ENCODE measurements at regions not wholly inside any gene's neighbourhood (a gene's known extent, or its start where the extent isn't known, plus 50 kb on each side); places are given as distances from the start of the nearest gene placed in this dataset.

DNA sequence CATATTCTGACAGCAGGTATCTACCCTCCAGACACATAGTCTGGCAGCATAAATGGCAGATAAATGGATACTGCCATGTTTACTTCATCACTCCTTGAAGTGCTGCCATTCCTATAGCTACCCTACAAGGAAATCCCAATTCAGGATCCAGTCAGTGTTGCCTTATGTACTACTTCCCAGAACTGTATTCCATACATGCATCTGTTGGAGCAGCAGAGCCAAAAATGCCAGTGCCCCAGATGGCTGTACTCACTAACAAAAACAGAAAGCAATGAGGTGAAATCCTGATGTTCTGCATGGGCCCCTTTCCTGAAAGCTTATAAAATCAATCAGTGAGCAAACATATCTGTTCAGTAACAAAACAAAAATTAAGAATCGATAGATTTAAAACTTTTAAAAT, 490.0 kb upstream of the COX7C start:
- Histone ChIP-seq H3K4me3 (no peak overlapping the region), H3K9me3 (ENCODE audit: low read depth, low read length) (no peaks in the 10 kb centered on the region), H3K27ac (no peak overlapping the region), H3K36me3 (ENCODE audit: insufficient read depth, low read length) (no peaks in the 10 kb centered on the region), H3K9ac (ENCODE audit: insufficient read length) (no peak overlapping the region)
- DNase-seq (ENCODE audit: low read depth, low spot score): no peak
- TF ChIP-seq EZH2 (IDR thresholded peaks at IDR 0.05) (no peak), POLR2AphosphoS5 (IDR thresholded peaks at IDR 0.05; ENCODE audit: borderline replicate concordance, low read depth, low read length) (no peak), FOXP2 (optimal IDR thresholded peaks at IDR 0.05; ENCODE audit: control extremely low read depth, extremely low read length, insufficient read depth) (no peak)

DNA sequence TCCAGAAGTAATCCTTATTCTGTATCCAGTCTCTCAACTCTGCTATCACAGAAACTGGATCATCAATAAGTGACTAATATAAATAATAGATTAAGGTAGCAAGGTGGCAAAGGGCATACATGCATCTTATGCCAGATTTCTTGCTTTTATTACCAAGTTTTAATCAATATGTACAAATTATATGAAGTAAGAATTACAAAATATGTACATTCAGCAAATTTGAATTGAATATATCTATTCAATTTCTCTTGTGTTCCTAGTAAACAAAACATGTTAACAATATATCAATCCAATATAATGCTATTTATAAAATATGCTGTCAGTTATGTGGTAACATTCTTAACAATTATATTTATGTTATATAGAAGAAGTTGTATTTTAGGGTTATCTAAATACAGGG, 488.7 kb upstream of the COX7C start:
- no peak overlapping the region for H3K27ac ChIP-seq
- DNase-seq (ENCODE audit: low read depth, low spot score): no peak
- H3K9ac ChIP-seq (ENCODE audit: insufficient read length): no peak overlapping the region
- no peak overlapping the region for H3K4me3 ChIP-seq
- H3K36me3 ChIP-seq (ENCODE audit: insufficient read depth, low read length): no peaks in the 10 kb centered on the region
- H3K9me3 ChIP-seq (ENCODE audit: low read depth, low read length): no peaks in the 10 kb centered on the region
- TF ChIP-seq POLR2AphosphoS5 (IDR thresholded peaks at IDR 0.05; ENCODE audit: borderline replicate concordance, low read depth, low read length) (no peak), FOXP2 (optimal IDR thresholded peaks at IDR 0.05; ENCODE audit: control extremely low read depth, extremely low read length, insufficient read depth) (no peak), EZH2 (IDR thresholded peaks at IDR 0.05) (no peak)

DNA sequence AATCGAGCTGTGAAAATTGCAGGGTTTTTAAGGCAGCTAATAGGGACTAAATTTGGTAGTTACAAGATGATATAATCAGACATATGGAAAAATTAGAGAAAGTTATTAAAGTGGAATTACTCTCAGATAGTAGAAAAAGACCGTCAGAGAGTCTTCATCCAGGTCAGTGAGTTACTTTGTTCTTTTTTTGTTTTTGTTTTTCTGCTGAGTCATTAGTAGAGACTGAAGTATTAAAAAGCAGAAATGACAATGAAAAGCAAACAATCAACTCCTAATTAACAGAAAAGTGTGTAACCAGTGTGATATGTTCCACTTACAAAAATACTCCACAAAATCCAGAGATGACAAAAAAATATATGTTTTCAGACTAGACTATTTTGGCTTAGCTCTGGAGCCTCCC, 480.4 kb upstream of the COX7C start:
- Histone ChIP-seq H3K4me3 (no peak overlapping the region), H3K27ac (no peak overlapping the region), H3K36me3 (ENCODE audit: insufficient read depth, low read length) (no peaks in the 10 kb centered on the region), H3K9me3 (ENCODE audit: low read depth, low read length) (no peaks in the 10 kb centered on the region), H3K9ac (ENCODE audit: insufficient read length) (no peak overlapping the region)
- no peak for DNase-seq (ENCODE audit: low read depth, low spot score)
- TF ChIP-seq EZH2 (IDR thresholded peaks at IDR 0.05) (no peak), FOXP2 (optimal IDR thresholded peaks at IDR 0.05; ENCODE audit: control extremely low read depth, extremely low read length, insufficient read depth) (no peak), POLR2AphosphoS5 (IDR thresholded peaks at IDR 0.05; ENCODE audit: borderline replicate concordance, low read depth, low read length) (no peak)

GRCh38 chr5:86143837-86144236, 473.9 kb upstream of the COX7C start:
- no peaks in the 10 kb centered on the region for H3K9me3 ChIP-seq (ENCODE audit: low read depth, low read length)
- TF ChIP-seq POLR2AphosphoS5 (IDR thresholded peaks at IDR 0.05; ENCODE audit: borderline replicate concordance, low read depth, low read length) (no peak), FOXP2 (optimal IDR thresholded peaks at IDR 0.05; ENCODE audit: control extremely low read depth, extremely low read length, insufficient read depth) (no peak), EZH2 (IDR thresholded peaks at IDR 0.05) (no peak)
- no peak overlapping the region for H3K9ac ChIP-seq (ENCODE audit: insufficient read length)
- no peaks in the 10 kb centered on the region for H3K36me3 ChIP-seq (ENCODE audit: insufficient read depth, low read length)
- no peak for DNase-seq (ENCODE audit: low read depth, low spot score)
- no peak overlapping the region for H3K27ac ChIP-seq
- H3K4me3 ChIP-seq: no peak overlapping the region

DNA sequence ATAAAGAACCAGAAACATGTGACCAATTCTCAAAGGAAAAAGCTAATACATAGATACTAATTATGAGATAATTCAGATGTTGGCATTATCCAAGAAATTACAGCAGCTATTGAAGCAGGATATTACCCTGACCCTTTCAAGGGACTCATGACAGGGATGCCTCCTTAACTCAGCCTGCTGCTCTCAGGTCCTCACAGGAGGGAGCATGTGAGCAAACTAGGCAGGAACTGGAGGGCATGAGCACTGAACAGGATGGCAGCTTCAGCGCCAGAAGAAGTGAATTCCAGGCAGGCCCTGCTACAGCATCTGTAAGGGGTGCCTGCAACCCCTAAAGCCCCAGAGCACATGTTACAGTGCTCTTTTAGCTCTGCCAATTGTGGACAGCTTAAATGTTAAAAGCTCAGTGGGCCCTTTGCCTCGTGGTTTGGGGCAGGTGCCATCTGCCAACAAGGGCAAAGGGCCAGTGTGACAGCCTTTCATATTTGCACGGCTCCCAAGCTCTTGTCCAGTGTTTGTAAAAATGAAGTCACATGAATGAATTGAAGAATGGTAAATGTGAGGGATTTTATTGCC, 464.7 kb upstream of the COX7C start:
- Histone ChIP-seq H3K9ac (ENCODE audit: insufficient read length) (no peak overlapping the region), H3K9me3 (ENCODE audit: low read depth, low read length) (no peaks in the 10 kb centered on the region), H3K27ac (no peak overlapping the region), H3K4me3 (no peak overlapping the region), H3K36me3 (ENCODE audit: insufficient read depth, low read length) (no peaks in the 10 kb centered on the region)
- DNase-seq (ENCODE audit: low read depth, low spot score): no peak
- TF ChIP-seq POLR2AphosphoS5 (IDR thresholded peaks at IDR 0.05; ENCODE audit: borderline replicate concordance, low read depth, low read length): no peak
- no peak for TF ChIP-seq FOXP2 (optimal IDR thresholded peaks at IDR 0.05; ENCODE audit: control extremely low read depth, extremely low read length, insufficient read depth)
- TF ChIP-seq EZH2 (IDR thresholded peaks at IDR 0.05): no peak

DNA sequence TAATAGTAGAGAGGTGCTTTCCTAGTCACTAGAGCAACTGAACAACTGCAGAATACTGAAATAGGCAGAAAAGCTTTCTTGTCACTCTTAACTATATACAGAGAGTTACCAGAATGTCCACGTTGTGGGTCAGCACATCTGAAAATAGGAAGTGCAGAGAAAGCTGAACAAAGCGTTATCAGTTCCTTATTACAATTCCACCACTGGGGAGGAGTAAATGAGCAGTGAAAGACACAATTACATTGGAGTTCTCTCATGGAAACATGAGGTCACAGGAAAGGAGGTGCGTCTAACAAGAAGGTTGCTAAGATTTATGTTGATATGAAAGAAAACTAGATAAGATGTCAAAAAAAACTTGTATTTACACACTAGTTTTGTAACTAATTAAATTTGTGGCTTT, 461.9 kb upstream of the COX7C start:
- TF ChIP-seq FOXP2 (optimal IDR thresholded peaks at IDR 0.05; ENCODE audit: control extremely low read depth, extremely low read length, insufficient read depth): no peak
- TF ChIP-seq EZH2 (IDR thresholded peaks at IDR 0.05): no peak
- TF ChIP-seq POLR2AphosphoS5 (IDR thresholded peaks at IDR 0.05; ENCODE audit: borderline replicate concordance, low read depth, low read length): no peak
- no peaks in the 10 kb centered on the region for H3K36me3 ChIP-seq (ENCODE audit: insufficient read depth, low read length)
- no peak overlapping the region for H3K4me3 ChIP-seq
- no peaks in the 10 kb centered on the region for H3K9me3 ChIP-seq (ENCODE audit: low read depth, low read length)
- no peak for DNase-seq (ENCODE audit: low read depth, low spot score)
- H3K9ac ChIP-seq (ENCODE audit: insufficient read length): no peak overlapping the region
- no peak overlapping the region for H3K27ac ChIP-seq

DNA sequence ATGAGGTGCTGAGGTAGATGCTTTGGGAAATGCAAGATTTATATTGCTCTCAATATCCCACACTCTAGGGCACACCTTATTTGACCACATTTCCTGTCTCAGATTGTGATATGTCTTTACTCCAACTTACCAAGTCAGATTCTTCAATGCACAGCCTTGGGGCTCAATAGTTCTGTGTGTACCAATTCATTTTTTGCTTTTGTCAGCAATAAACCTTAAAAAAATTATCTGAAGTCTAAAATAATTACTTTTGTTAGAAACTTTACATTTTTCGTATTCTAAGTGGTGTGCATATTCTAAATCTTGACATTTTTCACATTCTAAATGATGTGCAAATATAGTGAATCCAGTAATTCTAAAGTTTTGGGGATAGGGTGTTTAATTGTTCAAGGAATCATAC, 447.5 kb upstream of the COX7C start:
- H3K9me3 ChIP-seq (ENCODE audit: low read depth, low read length): peaks cover 2% of the 10 kb centered on the region; the same call in 1 of the 2 replicates
- H3K4me3 ChIP-seq: no peak overlapping the region
- H3K27ac ChIP-seq: no peak overlapping the region
- H3K36me3 ChIP-seq (ENCODE audit: insufficient read depth, low read length): no peaks in the 10 kb centered on the region
- DNase-seq (ENCODE audit: low read depth, low spot score): no peak
- TF ChIP-seq POLR2AphosphoS5 (IDR thresholded peaks at IDR 0.05; ENCODE audit: borderline replicate concordance, low read depth, low read length) (no peak), EZH2 (IDR thresholded peaks at IDR 0.05) (no peak), FOXP2 (optimal IDR thresholded peaks at IDR 0.05; ENCODE audit: control extremely low read depth, extremely low read length, insufficient read depth) (no peak)
- H3K9ac ChIP-seq (ENCODE audit: insufficient read length): no peak overlapping the region

DNA sequence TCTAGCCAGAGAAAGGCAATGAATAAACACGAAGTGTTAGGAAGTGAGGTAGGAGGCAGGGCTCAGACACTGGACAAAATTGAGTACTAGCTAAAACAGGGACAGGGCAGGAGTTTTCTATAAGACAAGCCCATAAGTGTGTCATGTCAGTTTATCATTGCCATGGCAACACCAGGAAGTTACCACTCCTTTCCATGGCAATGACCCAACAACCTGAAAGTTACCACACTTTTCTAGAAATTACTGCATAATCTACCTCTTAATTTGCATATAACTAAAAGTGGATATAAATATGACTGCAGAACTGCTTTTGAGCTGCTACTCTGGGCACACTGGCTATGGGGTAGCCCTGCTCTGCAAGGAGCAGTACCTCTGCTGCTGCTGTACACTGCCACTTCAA, 442.5 kb upstream of the COX7C start:
- no peak overlapping the region for H3K9ac ChIP-seq (ENCODE audit: insufficient read length)
- no peak overlapping the region for H3K27ac ChIP-seq
- TF ChIP-seq FOXP2 (optimal IDR thresholded peaks at IDR 0.05; ENCODE audit: control extremely low read depth, extremely low read length, insufficient read depth) (no peak), POLR2AphosphoS5 (IDR thresholded peaks at IDR 0.05; ENCODE audit: borderline replicate concordance, low read depth, low read length) (no peak), EZH2 (IDR thresholded peaks at IDR 0.05) (no peak)
- H3K4me3 ChIP-seq: no peak overlapping the region
- no peaks in the 10 kb centered on the region for H3K36me3 ChIP-seq (ENCODE audit: insufficient read depth, low read length)
- no peaks in the 10 kb centered on the region for H3K9me3 ChIP-seq (ENCODE audit: low read depth, low read length)
- DNase-seq (ENCODE audit: low read depth, low spot score): no peak

- no peak overlapping the region for H3K9ac ChIP-seq (ENCODE audit: insufficient read length)
- TF ChIP-seq POLR2AphosphoS5 (IDR thresholded peaks at IDR 0.05; ENCODE audit: borderline replicate concordance, low read depth, low read length) (no peak), EZH2 (IDR thresholded peaks at IDR 0.05) (no peak), FOXP2 (optimal IDR thresholded peaks at IDR 0.05; ENCODE audit: control extremely low read depth, extremely low read length, insufficient read depth) (no peak)
- no peak for DNase-seq (ENCODE audit: low read depth, low spot score)
Observed at GRCh38 chr5:86199287-86199686, 418.5 kb upstream of the COX7C start.

More at GRCh38 chr5:86199287-86199686, 418.5 kb upstream of the COX7C start:
- no peaks in the 10 kb centered on the region for H3K36me3 ChIP-seq (ENCODE audit: insufficient read depth, low read length)
- H3K4me3 ChIP-seq: no peak overlapping the region
- H3K27ac ChIP-seq: no peak overlapping the region
- no peaks in the 10 kb centered on the region for H3K9me3 ChIP-seq (ENCODE audit: low read depth, low read length)
